ENCODE measurements at regions not wholly inside any gene's neighbourhood (a gene's known extent, or its start where the extent isn't known, plus 50 kb on each side); places are given as distances from the start of the nearest gene placed in this dataset.

GRCh38 chr9:27763831-27764230 is 190.6 kb upstream of the C9orf72 start:
- no peak for TF ChIP-seq POLR2A (IDR thresholded peaks at IDR 0.05)
- TF ChIP-seq POLR2AphosphoS5 (IDR thresholded peaks at IDR 0.05) = no peak

Data from prostate gland (tissue), 1 donor.